Omental fat pad (tissue), 3 donors: ENCODE measurements at regions not wholly inside any gene's neighbourhood (a gene's known extent, or its start where the extent isn't known, plus 50 kb on each side); places are given as distances from the start of the nearest gene placed in this dataset.

Source experiments
- ATAC-seq: fragments of 150-250 bp; one replicate; pipeline ENCODE4 v1.9.1; 2016; ENCODE audit warnings: mild to moderate bottlenecking, moderate library complexity; ENCODE audit not compliant: low FRiP score
- DNase-seq: peaks from one replicate; pipeline ENCODE4 v3.0.0-alpha.2; 2019; ENCODE audit warnings: low spot score
- CTCF ChIP-seq, 3 donors: fragments of 450-650 bp; IDR thresholded peaks; one replicate each; pipeline ENCODE4 v1.5.1; 2016 to 2017; ENCODE audit warnings: antibody characterized with exemption in 3 of 3, mild to moderate bottlenecking in 3 of 3, moderate library complexity in 2 of 3

GRCh38 chr12:89859508-89860220, 151.0 kb upstream of the ATP2B1 start:
- no peak for TF ChIP-seq CTCF (IDR thresholded peaks at IDR 0.05)
- DNase-seq (no peak), ATAC-seq (no peak)

- DNase-seq (no peak), ATAC-seq (no peak)
- TF ChIP-seq CTCF (IDR thresholded peaks at IDR 0.05): no peak
Observed at GRCh38 chr12:89858718-89859117, 150.1 kb upstream of the ATP2B1 start.

GRCh38 chr12:89857652-89858274, 149.1 kb upstream of the ATP2B1 start:
- DNase-seq (no peak), ATAC-seq (no peak)
- no peak for TF ChIP-seq CTCF (IDR thresholded peaks at IDR 0.05)

- TF ChIP-seq CTCF (IDR thresholded peaks at IDR 0.05): no peak
- DNase-seq: no peak
- no peak for ATAC-seq
Observed at GRCh38 chr12:89856431-89856830, 147.8 kb upstream of the ATP2B1 start.

- DNase-seq: no peak
- no peak for TF ChIP-seq CTCF (IDR thresholded peaks at IDR 0.05)
- ATAC-seq: no peak
Observed at GRCh38 chr12:89848732-89849131, 140.1 kb upstream of the ATP2B1 start.

GRCh38 chr12:89846473-89847055, 137.9 kb upstream of the ATP2B1 start:
- TF ChIP-seq CTCF (IDR thresholded peaks at IDR 0.05): no peak
- no peak for ATAC-seq
- DNase-seq: no peak

GRCh38 chr12:89845767-89846166, 137.1 kb upstream of the ATP2B1 start:
- no peak for ATAC-seq
- DNase-seq: no peak
- TF ChIP-seq CTCF (IDR thresholded peaks at IDR 0.05): no peak
